GM23248 (cell line): ENCODE measurements at regions not wholly inside any gene's neighbourhood (a gene's known extent, or its start where the extent isn't known, plus 50 kb on each side); places are given as distances from the start of the nearest gene placed in this dataset.

Experiments used
- DNase-seq: peaks from one replicate; pipeline ENCODE4 v3.0.0-alpha.2; 2015
- H2AFZ ChIP-seq: fragments of 200-600 bp; sonication (generic); 2 replicates; pipeline ENCODE4 v1.6.1; 2016; ENCODE audit warnings: antibody characterized with exemption
- H3F3A ChIP-seq: fragments of 200-600 bp; sonication (generic); 2 replicates; pipeline ENCODE4 v1.6.1; 2016; ENCODE audit warnings: mild to moderate bottlenecking, antibody characterized with exemption, mixed run types; ENCODE audit not compliant: insufficient read depth
- H3K27ac ChIP-seq: fragments of 200-600 bp; sonication (generic); 2 replicates; pipeline ENCODE4 v1.5.1; 2016; ENCODE audit warnings: mild to moderate bottlenecking
- H3K27me3 ChIP-seq: fragments of 200-600 bp; sonication (generic); replicated peaks from 2 replicates; pipeline ENCODE4 v1.6.1; 2016; ENCODE audit warnings: mild to moderate bottlenecking; ENCODE audit not compliant: insufficient read depth
- H3K36me3 ChIP-seq: fragments of 200-600 bp; sonication (generic); 2 replicates; pipeline ENCODE4 v1.6.1; 2016; ENCODE audit warnings: low read depth, mild to moderate bottlenecking
- H3K4me1 ChIP-seq: fragments of 200-600 bp; sonication (generic); 2 replicates; pipeline ENCODE4 v1.6.1; 2016; ENCODE audit warnings: mild to moderate bottlenecking; ENCODE audit not compliant: insufficient read depth
- H3K4me2 ChIP-seq: fragments of 200-600 bp; sonication (generic); one replicate; pipeline ENCODE4 v1.6.1; 2016; ENCODE audit warnings: mild to moderate bottlenecking; ENCODE audit not compliant: unreplicated experiment
- H3K4me3 ChIP-seq: fragments of 200-600 bp; sonication (generic); 2 replicates; pipeline ENCODE4 v1.5.1; 2016; ENCODE audit warnings: mild to moderate bottlenecking
- H3K79me2 ChIP-seq: fragments of 200-600 bp; sonication (generic); 2 replicates; pipeline ENCODE4 v1.6.1; 2016; ENCODE audit warnings: mild to moderate bottlenecking; ENCODE audit not compliant: insufficient read depth
- H3K9ac ChIP-seq: fragments of 200-600 bp; sonication (generic); 2 replicates; pipeline ENCODE4 v1.6.1; 2016; ENCODE audit warnings: mild to moderate bottlenecking
- H3K9me2 ChIP-seq: fragments of 200-600 bp; sonication (generic); 2 replicates; pipeline ENCODE4 v1.6.1; 2016; ENCODE audit warnings: mixed run types, mild to moderate bottlenecking, moderate library complexity; ENCODE audit not compliant: insufficient read depth
- H3K9me3 ChIP-seq: fragments of 200-600 bp; sonication (generic); one replicate; pipeline ENCODE4 v1.6.1; 2017; ENCODE audit warnings: low read depth
- H4K20me1 ChIP-seq: fragments of 200-600 bp; sonication (generic); 2 replicates; pipeline ENCODE4 v1.6.0; 2016; ENCODE audit not compliant: insufficient read depth
- EZH2 ChIP-seq: fragments of 200-600 bp; sonication (generic); IDR thresholded peaks from 2 replicates; pipeline ENCODE4 v1.6.1; 2018; ENCODE audit warnings: antibody characterized with exemption, mild to moderate bottlenecking; ENCODE audit not compliant: insufficient read depth, poor library complexity, severe bottlenecking
- EZH2phosphoT487 ChIP-seq: fragments of 200-600 bp; sonication (generic); IDR thresholded peaks from 2 replicates; pipeline ENCODE4 v1.6.1; 2018; ENCODE audit warnings: antibody characterized with exemption, moderate library complexity, mild to moderate bottlenecking, low read depth; ENCODE audit not compliant: insufficient read depth
- WGBS, 2 experiments: methylation state at CpG; one replicate each; pipeline ENCODE4 v1.1.6; 2015 to 2017; ENCODE audit warnings: low lambda C conversion rate in 2 of 2, low coverage in 1 of 2; ENCODE audit errors: missing lambda C conversion rate in 2 of 2; 5-methylcytosine and 5-hydroxymethylcytosine counted together
- in situ Hi-C: fragments of 300-500 bp; cut with MboI; formaldehyde crosslinking; loops from 2 replicates; pipeline ENCODE4 v1.15.0; 2020

DNA sequence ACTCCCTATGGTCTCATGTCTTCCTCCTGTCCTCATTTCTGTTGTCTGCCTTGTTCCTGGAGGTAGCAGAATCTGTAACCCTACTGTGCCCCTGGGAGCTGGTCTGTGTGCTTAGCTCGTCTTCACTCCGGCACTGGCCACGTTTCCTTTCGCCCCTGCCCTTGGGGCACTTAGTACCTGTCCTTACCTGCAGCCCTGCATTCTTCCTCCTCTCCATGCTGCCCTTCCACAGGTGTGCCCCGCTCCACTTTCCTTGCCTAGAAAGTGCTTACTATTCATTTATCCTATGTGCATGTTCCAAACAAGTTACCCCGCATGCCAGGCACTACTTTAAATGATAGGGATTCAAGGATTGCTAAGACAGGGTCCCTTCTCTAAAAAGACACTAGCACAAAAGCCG, 199.9 kb upstream of the ZMIZ1 start:
- Histone ChIP-seq H4K20me1 (no peaks in the 10 kb centered on the region), H3K27me3 (no peaks in the 10 kb centered on the region; the same call in 1 of the 2 replicates), H3K9me2 (no peaks in the 10 kb centered on the region), H3K4me1 (no peaks in the 10 kb centered on the region), H3F3A (no peaks in the 10 kb centered on the region), H3K9ac (no peak overlapping the region), H3K4me3 (no peak overlapping the region), H3K79me2 (no peaks in the 10 kb centered on the region), H3K9me3 (no peaks in the 10 kb centered on the region), H3K27ac (no peak overlapping the region), H2AFZ (no peak overlapping the region), H3K4me2 (no peak overlapping the region), H3K36me3 (no peaks in the 10 kb centered on the region)
- TF ChIP-seq EZH2phosphoT487 (no peak), EZH2 (no peak)
- in situ Hi-C loops, result no loop called here
- no peak for DNase-seq
- 82 to 90% methylated on average over 7 of the region's 7 CpGs for WGBS, 2 experiments

DNA sequence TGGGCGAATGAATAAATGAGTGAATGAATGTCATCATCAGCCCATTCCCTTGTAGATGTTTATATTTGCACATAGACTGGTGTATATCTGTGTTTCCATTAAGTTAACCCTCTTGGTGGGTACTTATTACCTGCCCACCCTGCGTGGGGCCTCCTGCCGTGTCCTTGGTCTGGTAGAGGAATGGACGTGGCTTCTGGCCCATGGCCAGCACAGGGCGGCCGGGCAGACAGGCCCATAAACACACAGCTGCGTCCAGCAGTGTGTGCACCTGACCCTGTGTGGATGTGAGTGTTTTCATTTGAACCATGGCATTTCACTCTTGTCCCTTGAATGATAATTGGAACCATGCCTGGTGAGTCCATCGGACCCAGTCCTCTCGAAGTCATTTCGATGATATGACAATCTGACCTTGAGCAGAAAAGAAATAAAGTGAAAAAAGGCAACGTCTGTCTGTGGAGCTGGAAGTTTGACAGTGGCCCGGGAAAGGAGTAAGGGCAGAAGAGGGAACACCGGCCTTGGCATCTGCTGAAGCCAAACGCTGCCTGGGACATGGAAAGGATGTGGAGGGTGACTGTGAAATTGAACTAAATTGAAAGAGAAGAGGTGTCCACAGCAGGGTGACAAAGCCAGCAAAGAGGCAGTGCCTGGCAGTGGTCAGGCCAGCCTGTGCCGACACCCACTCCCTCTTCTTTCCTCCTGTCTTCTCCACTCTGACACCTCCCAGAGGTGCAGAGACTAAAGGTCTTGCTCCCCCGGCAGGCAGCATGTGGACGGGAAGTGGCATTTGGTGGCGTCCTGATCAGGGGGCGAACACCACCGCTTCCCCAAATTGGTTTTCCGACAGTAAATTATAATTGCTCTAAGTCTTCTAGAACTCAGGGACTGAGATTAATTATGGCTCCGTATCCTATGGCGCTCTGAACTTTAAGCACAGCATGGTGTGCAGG, 199.0 kb upstream of the ZMIZ1 start:
- no peak overlapping the region for H3K4me3 ChIP-seq
- WGBS, 2 experiments, result 78 to 79% methylated on average over 23 of the region's 23 CpGs
- no peak overlapping the region for H3K4me2 ChIP-seq
- in situ Hi-C loops, result no loop called here
- H2AFZ ChIP-seq, result no peak overlapping the region
- H3K27ac ChIP-seq, result no peak overlapping the region
- H3F3A ChIP-seq, result no peaks in the 10 kb centered on the region
- no peaks in the 10 kb centered on the region for H3K79me2 ChIP-seq
- no peaks in the 10 kb centered on the region; the same call in 1 of the 2 replicates for H3K27me3 ChIP-seq
- no peaks in the 10 kb centered on the region for H3K4me1 ChIP-seq
- TF ChIP-seq EZH2phosphoT487, result no peak
- TF ChIP-seq EZH2, result no peak
- no peaks in the 10 kb centered on the region for H3K36me3 ChIP-seq
- no peaks in the 10 kb centered on the region for H3K9me3 ChIP-seq
- no peaks in the 10 kb centered on the region for H3K9me2 ChIP-seq
- DNase-seq, result no peak
- H4K20me1 ChIP-seq, result no peaks in the 10 kb centered on the region
- no peak overlapping the region for H3K9ac ChIP-seq

DNA sequence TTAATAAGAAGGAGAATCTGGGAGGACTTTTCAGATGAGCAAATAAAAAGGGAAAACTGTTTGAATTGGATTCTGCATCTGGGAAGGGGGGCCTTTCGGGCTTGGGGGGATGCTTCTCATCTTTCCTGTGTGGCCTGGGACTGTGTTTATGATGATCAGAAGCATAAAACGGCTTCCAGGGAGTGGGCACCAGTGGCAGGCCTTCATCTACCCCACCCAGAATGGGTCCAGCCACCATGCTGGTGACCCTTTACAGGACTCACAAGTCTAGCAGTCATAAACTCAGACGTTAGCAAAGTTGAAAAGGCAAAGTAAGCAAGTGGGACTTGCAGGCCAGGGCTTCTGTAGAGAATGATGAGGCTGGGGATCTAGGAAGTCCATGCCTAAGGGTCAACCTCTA, 198.3 kb upstream of the ZMIZ1 start:
- H3K79me2 ChIP-seq, result no peaks in the 10 kb centered on the region
- no peaks in the 10 kb centered on the region for H3F3A ChIP-seq
- H2AFZ ChIP-seq, result no peak overlapping the region
- TF ChIP-seq EZH2 (no peak), EZH2phosphoT487 (no peak)
- no peaks in the 10 kb centered on the region for H3K36me3 ChIP-seq
- H3K4me1 ChIP-seq, result no peaks in the 10 kb centered on the region
- no peaks in the 10 kb centered on the region for H3K9me3 ChIP-seq
- no peaks in the 10 kb centered on the region for H4K20me1 ChIP-seq
- H3K4me3 ChIP-seq, result no peak overlapping the region
- no peak overlapping the region for H3K9ac ChIP-seq
- no peaks in the 10 kb centered on the region; the same call in 1 of the 2 replicates for H3K27me3 ChIP-seq
- H3K9me2 ChIP-seq, result no peaks in the 10 kb centered on the region
- no peak for DNase-seq
- in situ Hi-C loops, result no loop called here
- no peak overlapping the region for H3K4me2 ChIP-seq
- H3K27ac ChIP-seq, result no peak overlapping the region
- WGBS, 2 experiments, result 62 to 65% methylated on average over 3 of the region's 3 CpGs

DNA sequence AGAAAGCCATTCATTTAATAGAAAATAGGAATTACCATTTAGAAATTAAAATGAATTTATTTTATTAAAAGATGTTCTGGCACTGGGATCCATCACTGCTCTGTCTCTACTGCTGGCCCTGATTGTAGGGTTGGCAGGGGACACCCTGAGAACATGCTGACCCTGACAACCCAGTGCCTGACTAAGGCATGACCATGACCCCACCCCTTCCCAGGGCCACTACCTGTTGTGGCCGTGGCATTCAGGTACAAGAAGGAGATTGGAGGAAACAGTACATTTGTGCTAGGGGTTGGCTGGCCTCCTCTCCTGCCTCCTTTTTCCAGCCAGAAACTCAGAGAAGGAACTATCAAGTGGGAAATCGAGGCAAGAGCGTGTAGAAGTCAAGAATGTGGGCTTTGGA, 197.0 kb upstream of the ZMIZ1 start:
- Histone ChIP-seq H3F3A (no peaks in the 10 kb centered on the region), H3K27me3 (no peaks in the 10 kb centered on the region; the same call in 1 of the 2 replicates), H3K36me3 (no peaks in the 10 kb centered on the region), H3K9me2 (no peaks in the 10 kb centered on the region), H3K9ac (no peak overlapping the region), H4K20me1 (no peaks in the 10 kb centered on the region), H2AFZ (no peak overlapping the region), H3K79me2 (no peaks in the 10 kb centered on the region), H3K9me3 (no peaks in the 10 kb centered on the region), H3K27ac (no peak overlapping the region), H3K4me1 (no peaks in the 10 kb centered on the region), H3K4me3 (no peak overlapping the region), H3K4me2 (no peak overlapping the region)
- WGBS, 2 experiments, result 76 to 82% methylated on average over 3 of the region's 3 CpGs
- TF ChIP-seq EZH2phosphoT487 (no peak), EZH2 (no peak)
- in situ Hi-C loops, result no loop called here
- no peak for DNase-seq
